Endodermal cell (in vitro differentiated cells): ENCODE measurements at regions not wholly inside any gene's neighbourhood (a gene's known extent, or its start where the extent isn't known, plus 50 kb on each side); places are given as distances from the start of the nearest gene placed in this dataset.

Experiments used
- DNase-seq: peaks from one replicate; pipeline ENCODE4 v3.0.0-alpha.2; 2017
- H3K27ac ChIP-seq: 2 replicates; pipeline ENCODE4 v1.5.1; 2013; ENCODE audit warnings: mild to moderate bottlenecking, low read depth, low read length, moderate library complexity
- H3K27me3 ChIP-seq: 2 replicates; pipeline ENCODE4 v1.6.1; 2013; ENCODE audit warnings: mild to moderate bottlenecking, low read length, moderate library complexity; ENCODE audit not compliant: insufficient read depth, control insufficient read depth, poor library complexity, severe bottlenecking
- H3K36me3 ChIP-seq: 2 replicates; pipeline ENCODE4 v1.7.0; 2013; ENCODE audit warnings: mild to moderate bottlenecking, low read length, moderate library complexity; ENCODE audit not compliant: control insufficient read depth, insufficient read depth
- H3K4me1 ChIP-seq: one replicate; pipeline ENCODE4 v1.7.0; 2013; ENCODE audit warnings: low read length; ENCODE audit not compliant: control insufficient read depth, insufficient read depth
- H3K4me3 ChIP-seq: 2 replicates; pipeline ENCODE4 v1.5.1; 2013; ENCODE audit warnings: mild to moderate bottlenecking, low read length, moderate library complexity
- H3K9ac ChIP-seq: 2 replicates; pipeline ENCODE4 v1.6.1; 2013; ENCODE audit warnings: mild to moderate bottlenecking, low read length, moderate library complexity; ENCODE audit not compliant: poor library complexity, severe bottlenecking; ENCODE audit errors: extremely low read depth
- H3K9me3 ChIP-seq: 2 replicates; pipeline ENCODE4 v1.6.1; 2013; ENCODE audit warnings: mild to moderate bottlenecking, low read length, moderate library complexity; ENCODE audit not compliant: control insufficient read depth
- H3K27ac Mint-ChIP-seq: 2 replicates; pipeline ENCODE4 v1.8.0; 2020; ENCODE audit warnings: mixed read lengths
- H3K27me3 Mint-ChIP-seq: 2 replicates; pipeline ENCODE4 v1.8.0; 2021; ENCODE audit warnings: mild to moderate bottlenecking, mixed read lengths; ENCODE audit not compliant: insufficient read depth
- H3K36me3 Mint-ChIP-seq: 2 replicates; pipeline ENCODE4 v1.8.0; 2020; ENCODE audit warnings: low read depth, mixed read lengths
- H3K4me1 Mint-ChIP-seq: 2 replicates; pipeline ENCODE4 v1.8.0; 2020; ENCODE audit warnings: mixed read lengths
- H3K4me3 Mint-ChIP-seq: 2 replicates; pipeline ENCODE4 v1.8.0; 2020; ENCODE audit warnings: mild to moderate bottlenecking, moderate library complexity, mixed read lengths
- H3K9me3 Mint-ChIP-seq: 2 replicates; pipeline ENCODE4 v1.8.0; 2020; ENCODE audit warnings: mild to moderate bottlenecking, mixed read lengths
- WGBS, 2 experiments: methylation state at CpG; one replicate each; pipeline versions ENCODE4 v1.1.5 to v1.1.7; 2013; ENCODE audit warnings: missing lambda C conversion rate in 2 of 2, mixed read lengths in 1 of 2; ENCODE audit not compliant: insufficient coverage in 1 of 2, insufficient read length in 1 of 2; 5-methylcytosine and 5-hydroxymethylcytosine counted together
- TF ChIP-seq, protein P1 (sequence below): fragments of 200-600 bp; sonication (generic); conservative IDR thresholded peaks from 2 replicates; pipeline ENCODE4 v1.5.0; 2021; ENCODE audit warnings: antibody characterized with exemption, mild to moderate bottlenecking

DNA sequence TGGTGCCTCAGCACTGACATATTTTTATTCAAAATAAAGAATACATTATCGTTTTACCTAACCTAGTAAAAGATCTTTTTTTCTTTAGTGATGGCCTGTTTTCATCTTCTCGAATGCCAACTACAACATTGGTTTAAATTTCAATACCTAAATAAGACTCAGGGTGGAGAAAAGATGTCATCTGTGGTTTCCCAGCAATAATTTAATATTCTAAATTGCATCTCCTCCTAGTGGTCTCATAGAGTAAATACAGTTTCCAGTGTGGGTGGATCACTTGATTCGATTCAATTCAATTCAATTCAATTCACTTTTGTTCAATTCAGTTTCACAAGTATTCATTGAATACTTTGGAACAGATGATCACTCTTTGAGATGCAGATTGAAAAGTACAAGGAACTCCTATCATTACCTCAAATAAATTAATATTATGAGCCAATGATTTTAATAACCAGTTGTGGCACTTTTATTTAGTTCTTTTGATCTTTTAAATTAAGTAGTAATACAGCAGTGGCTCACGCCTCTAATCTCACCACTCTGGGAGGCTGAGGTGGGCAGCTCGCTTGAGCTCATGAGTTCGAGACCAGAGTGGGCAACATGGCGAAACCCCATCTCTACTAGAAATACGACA, 427.2 kb downstream of the FAT4 start:
- Histone ChIP-seq H3K36me3 (no peaks in the 10 kb centered on the region), H3K9ac (no peak overlapping the region), H3K4me3 (no peak overlapping the region), H3K4me1 (no peaks in the 10 kb centered on the region), H3K27ac (no peak overlapping the region), H3K9me3 (peaks cover 13% of the 10 kb centered on the region), H3K27me3 (no peaks in the 10 kb centered on the region)
- Mint-ChIP-seq H3K27ac (no peak overlapping the region), H3K4me1 (peaks cover 6% of the 10 kb centered on the region), H3K4me3 (no peak overlapping the region), H3K27me3 (no peaks in the 10 kb centered on the region), H3K36me3 (no peaks in the 10 kb centered on the region), H3K9me3 (peaks cover 18% of the 10 kb centered on the region)
- DNase-seq, result no peak
- WGBS, 2 experiments, result 61 to 83% methylated on average over 2 to 8 of the region's 8 CpGs
- TF ChIP-seq, protein P1, sequence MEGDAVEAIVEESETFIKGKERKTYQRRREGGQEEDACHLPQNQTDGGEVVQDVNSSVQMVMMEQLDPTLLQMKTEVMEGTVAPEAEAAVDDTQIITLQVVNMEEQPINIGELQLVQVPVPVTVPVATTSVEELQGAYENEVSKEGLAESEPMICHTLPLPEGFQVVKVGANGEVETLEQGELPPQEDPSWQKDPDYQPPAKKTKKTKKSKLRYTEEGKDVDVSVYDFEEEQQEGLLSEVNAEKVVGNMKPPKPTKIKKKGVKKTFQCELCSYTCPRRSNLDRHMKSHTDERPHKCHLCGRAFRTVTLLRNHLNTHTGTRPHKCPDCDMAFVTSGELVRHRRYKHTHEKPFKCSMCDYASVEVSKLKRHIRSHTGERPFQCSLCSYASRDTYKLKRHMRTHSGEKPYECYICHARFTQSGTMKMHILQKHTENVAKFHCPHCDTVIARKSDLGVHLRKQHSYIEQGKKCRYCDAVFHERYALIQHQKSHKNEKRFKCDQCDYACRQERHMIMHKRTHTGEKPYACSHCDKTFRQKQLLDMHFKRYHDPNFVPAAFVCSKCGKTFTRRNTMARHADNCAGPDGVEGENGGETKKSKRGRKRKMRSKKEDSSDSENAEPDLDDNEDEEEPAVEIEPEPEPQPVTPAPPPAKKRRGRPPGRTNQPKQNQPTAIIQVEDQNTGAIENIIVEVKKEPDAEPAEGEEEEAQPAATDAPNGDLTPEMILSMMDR, result peak; percentile 79

DNA sequence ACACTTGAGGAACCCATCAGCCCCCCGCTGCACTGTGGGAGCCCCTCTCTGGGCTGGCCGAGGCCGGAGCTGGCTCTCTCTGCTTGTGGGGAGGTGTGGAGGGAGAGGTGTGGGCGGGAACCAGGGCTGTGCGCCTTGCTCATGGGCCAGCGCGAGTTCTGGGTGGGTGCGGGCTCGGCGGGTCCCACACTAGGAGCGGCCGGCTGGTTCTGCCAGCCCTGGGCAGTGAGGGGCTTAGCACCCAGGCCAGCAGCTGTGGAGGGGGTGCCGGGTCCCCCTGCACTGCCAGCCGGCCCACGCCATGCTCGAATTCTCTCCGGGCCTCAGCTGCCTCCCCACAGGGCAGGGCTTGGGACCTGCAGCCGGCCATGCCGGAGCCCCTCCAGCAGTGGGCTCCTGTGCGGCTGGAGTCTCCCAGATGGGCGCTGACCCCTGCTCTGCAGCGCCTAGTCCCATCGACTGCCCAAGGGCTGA, 430.2 kb downstream of the FAT4 start:
- Histone ChIP-seq H3K27me3 (no peaks in the 10 kb centered on the region), H3K27ac (no peak overlapping the region), H3K9ac (no peak overlapping the region), H3K4me1 (no peaks in the 10 kb centered on the region), H3K36me3 (no peaks in the 10 kb centered on the region), H3K9me3 (peaks cover 13% of the 10 kb centered on the region), H3K4me3 (no peak overlapping the region)
- no peak for DNase-seq
- Mint-ChIP-seq H3K4me3 (no peak overlapping the region), H3K27me3 (no peaks in the 10 kb centered on the region), H3K36me3 (no peaks in the 10 kb centered on the region), H3K4me1 (peaks cover 2% of the 10 kb centered on the region), H3K27ac (no peak overlapping the region), H3K9me3 (peaks cover 26% of the 10 kb centered on the region)
- TF ChIP-seq, protein P1, result no peak
- WGBS, 2 experiments, result 95 to 99% methylated on average over 9 to 23 of the region's 23 CpGs

DNA sequence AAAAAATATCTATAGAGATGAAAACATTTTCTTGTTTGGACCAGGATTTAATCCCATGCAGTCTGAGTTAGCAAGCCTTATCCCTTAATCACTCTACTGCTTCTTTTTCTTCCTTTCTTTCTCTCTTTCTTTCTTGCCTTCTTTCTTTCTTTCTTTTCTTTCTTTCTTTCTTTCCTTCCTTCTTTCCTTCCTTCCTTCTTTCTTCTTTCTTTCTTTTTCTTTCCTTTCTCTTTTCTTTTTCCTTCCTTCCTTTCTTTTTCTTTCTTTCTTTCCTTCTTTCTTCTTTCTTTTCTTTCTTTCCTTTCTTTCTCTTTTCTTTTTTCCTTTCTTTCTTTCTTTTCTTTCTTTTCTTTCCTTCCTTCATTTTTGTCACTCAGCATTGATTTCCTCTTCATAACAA, 434.6 kb downstream of the FAT4 start:
- Histone ChIP-seq H3K9me3 (peaks cover 5% of the 10 kb centered on the region), H3K4me1 (no peaks in the 10 kb centered on the region), H3K27me3 (no peaks in the 10 kb centered on the region), H3K36me3 (no peaks in the 10 kb centered on the region), H3K4me3 (no peak overlapping the region), H3K27ac (no peak overlapping the region), H3K9ac (no peak overlapping the region)
- no peaks in the 10 kb centered on the region for H3K36me3 Mint-ChIP-seq
- peaks cover 24% of the 10 kb centered on the region for H3K9me3 Mint-ChIP-seq
- DNase-seq, result no peak
- H3K4me1 Mint-ChIP-seq, result no peaks in the 10 kb centered on the region
- H3K27me3 Mint-ChIP-seq, result no peaks in the 10 kb centered on the region
- TF ChIP-seq, protein P1, result no peak
- H3K27ac Mint-ChIP-seq, result no peak overlapping the region
- H3K4me3 Mint-ChIP-seq, result no peak overlapping the region
